ENCODE measurements at regions not wholly inside any gene's neighbourhood (a gene's known extent, or its start where the extent isn't known, plus 50 kb on each side); places are given as distances from the start of the nearest gene placed in this dataset.
"Not testable (repeated sequence)": the region's sequence is repeated elsewhere in the genome, so short reads cannot be mapped to it uniquely, and the experiment has no call there.

DNA sequence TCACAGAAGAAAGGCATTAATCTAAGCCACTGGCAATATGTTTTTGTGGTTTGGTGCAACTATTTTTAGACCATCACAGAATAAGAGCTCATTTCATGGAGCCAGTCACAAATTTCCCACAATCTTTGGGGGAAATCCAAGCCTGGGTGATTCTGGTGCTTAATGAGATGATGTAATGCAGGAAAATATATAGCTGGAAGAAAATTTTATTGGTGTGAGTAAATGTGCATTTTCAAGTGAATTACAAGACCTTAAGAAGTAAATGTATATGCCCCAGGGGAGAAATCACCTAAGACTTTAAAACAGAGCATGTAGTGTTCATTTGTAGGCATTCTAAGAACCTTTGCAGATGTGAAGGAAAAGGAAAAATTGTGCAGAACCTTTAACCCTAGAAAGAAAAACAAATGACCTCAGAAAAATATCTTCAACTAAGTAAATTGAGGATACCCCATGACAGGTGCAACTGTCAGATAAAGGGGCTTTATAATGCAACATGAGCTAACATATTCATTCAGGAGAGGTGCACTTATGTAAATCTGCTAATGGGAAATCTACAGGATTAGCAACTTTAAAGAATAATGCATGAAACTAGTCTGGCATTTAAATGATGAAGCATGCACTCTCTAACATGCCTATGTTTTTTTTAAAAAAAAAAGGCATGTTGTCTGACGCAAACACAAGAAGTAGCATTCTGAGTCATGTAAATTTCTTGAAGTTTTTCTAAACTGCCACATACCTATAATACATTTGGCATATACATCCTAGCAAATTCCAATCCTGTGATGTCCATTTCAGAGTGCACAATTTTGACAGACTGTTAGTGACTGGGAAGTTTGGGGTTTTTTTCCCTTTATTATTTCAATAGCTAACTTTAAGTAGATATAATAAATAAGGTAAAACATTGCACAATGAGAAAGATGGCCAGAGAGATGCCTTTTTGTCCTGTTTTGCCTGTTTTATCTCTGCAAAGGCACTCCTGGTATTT, 105.1 kb downstream of the MEX3B start:
- no peak for DNase-seq (ENCODE audit: low read depth in 2 of 3, low spot score in 2 of 3)

DNA sequence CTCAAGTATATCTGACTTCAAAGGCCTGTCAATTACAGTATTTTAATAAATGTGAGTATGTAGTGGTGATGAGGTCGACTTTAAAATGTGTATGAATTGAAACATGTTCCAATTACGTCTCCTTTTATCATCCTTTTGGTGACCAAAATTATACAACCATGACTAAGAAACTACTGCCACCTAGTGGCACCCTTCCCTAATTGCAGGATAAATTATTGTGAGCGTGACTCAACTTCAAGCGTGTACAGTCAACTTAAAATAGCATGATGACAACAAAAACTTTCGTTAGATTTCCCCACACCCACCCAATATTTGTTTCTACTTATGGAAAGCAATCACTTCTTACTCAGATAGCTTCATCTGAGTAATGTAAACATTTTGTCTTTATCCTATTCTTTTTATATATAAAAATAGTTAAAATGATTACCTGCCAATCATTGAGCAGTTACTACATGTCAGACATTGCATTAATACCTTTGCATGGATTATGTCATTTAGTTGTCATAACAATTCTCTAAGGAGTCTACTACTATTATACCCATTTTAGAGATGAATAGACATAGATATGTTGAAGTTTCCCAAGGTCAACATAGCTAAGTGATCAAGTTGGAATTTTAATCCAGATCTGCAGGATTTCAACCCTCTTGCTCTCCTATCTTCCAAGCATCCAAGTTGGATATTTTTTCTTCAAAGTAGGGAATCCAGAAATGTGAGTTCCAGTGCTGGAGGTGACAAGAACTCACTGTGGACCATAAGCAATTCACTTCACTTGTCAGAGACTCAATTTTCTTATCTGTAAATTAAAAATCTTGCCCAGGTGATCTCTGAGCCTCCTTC, 106.0 kb downstream of the MEX3B start:
- peak in 1 of 3 donors; percentile 51 for DNase-seq (ENCODE audit: low read depth in 2 of 3, low spot score in 2 of 3)

DNA sequence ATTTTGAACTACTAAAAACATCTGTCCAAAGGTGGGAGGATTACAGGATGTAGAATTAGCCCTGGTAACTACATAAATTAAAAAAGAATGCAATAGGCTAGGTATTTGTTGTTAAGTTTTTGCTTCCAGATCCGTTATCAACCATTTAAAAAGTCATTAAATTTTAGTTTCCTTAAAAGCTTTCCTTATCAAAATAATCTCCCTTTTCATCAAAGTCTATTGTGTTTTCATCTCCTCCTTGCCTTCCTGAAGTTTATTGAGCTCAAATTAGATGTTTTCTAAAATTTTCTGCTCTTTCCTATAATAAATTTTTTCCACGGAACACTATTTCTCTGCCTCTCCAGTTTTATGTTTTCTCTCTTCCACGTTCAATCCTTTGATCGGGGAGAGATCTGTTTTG, 108.6 kb downstream of the MEX3B start:
- DNase-seq (ENCODE audit: low read depth in 2 of 3, low spot score in 2 of 3) = no peak

DNA sequence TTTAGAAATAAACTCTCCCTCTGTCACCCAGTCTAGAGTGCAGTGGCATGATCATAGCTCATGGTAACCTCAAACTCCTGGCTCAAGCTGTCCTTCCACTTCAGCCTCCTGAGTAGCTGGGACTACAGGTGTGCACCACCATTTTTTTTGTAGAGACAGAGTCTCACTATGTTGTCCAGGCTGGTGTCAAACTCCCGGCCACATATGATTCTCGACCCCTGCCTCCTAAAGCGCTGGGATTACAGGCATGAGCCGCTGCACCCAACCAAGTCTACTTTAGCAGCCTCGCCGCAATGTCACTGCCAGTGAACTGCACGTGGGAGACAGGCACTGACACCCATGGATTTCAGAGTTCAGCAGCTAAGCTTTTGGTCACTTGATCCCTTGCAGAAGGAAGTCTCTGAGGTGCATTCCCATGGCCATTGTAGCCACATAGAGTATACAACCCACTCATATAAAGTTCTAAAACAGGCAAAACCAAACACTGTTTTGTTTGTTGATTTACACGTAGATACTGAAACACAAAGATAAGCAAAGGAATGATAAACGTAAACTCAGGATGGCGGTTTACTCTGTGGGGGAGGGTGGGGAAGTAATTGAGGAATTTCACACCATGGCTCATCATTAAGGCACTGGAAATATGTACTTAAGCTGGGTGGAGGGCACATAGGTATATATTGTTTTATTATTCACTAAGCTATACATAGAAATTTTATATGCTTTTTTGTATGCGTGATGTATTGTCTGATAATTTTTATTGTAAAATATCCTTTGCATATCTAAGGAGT, 115.0 kb downstream of the MEX3B start:
- DNase-seq (ENCODE audit: low read depth in 2 of 3, low spot score in 2 of 3) = no peak

DNA sequence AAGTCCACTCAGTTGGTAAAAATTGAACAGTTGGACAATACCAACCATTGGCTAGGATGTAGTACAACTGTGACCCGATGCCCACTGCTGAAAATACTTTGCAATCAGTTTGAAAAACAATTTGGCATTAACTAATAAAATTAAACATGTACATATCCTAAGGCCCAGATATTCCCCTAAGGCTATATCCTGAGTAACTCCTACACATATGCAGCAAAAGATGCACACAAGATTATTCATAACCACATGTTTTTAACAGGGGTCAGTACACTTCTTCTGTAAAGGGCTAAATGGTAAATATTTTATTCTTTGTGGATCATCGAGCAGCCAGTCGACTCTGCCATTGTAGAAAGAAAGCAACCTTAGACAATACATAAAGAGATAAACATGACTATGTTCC, 116.3 kb downstream of the MEX3B start:
- DNase-seq (ENCODE audit: low read depth in 2 of 3, low spot score in 2 of 3) = no peak

DNA sequence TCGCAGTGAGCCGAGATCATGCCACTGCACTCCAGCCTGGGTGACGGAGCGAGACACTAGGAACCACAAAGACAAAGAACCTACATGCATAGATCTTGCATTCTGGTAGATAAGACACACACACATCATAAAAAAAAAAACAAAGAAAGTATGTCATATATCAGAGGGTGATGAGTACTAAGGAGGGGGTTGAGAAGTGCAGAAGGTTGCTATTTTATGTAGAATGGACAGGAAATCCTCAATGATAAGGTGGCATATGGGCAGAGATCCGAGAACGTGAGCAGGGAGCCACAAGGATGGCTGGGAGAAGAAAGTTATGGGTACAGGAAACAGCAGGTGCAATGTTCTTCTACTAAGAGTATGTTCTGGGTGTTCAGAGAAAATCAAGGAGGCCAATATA, 118.8 kb downstream of the MEX3B start:
- DNase-seq (ENCODE audit: low read depth in 2 of 3, low spot score in 2 of 3) = no peak

DNA sequence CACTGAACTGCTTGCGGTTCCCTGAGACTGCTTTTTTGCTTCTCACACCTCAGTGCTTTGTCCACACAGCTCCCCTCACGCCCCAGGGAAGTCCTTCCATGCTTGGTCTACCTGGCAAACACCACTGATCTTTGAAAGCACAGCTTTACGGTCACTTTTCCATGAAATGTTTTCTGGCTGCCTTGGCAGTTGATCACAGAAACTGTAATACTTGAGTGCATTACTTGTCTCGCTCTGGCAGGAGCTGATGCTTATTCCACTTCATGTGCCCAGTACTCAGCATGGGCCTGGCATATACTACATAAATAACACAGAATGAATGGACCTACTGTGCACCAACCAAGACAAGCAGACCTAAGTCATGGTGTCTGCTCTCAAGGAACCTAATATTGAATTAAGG, 121.1 kb downstream of the MEX3B start:
- DNase-seq (ENCODE audit: low read depth in 2 of 3, low spot score in 2 of 3) = no peak

DNA sequence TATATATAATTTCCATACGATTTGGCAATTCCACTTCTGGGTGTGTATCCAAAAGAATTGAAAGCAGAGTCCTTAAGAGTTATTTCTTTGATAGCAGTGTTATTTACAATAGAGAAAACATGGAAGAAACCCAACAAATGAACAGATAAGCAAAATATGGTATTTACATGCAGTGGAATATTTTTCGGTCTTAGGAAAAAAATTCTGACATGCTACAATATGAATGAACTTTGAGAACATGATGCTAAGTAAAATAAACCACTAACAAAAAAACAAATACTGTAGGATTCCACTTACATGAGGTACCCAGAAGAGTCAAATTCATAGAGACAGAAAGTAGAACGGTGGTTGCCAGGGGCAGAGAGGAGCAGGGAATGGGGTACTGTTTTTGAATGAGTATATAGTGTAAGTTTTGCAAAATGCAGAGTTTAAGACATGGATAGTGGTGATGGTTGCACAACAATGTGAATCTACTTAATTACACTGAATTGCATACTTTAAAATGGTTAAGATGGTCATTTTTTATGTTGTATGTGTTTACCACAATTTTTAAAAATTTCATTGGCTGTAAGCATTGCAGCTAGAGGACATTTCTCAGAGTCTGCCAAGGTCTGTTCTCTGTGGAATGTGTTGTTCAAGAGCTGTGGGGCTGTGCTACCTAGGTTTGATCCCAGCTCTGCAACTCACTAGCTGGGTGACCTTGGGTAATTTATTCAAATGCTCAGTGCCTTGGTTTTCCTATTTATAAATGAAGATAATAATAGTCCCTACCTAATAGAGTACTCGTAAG, 122.1 kb downstream of the MEX3B start:
- DNase-seq (ENCODE audit: low read depth in 2 of 3, low spot score in 2 of 3) = no peak

DNA sequence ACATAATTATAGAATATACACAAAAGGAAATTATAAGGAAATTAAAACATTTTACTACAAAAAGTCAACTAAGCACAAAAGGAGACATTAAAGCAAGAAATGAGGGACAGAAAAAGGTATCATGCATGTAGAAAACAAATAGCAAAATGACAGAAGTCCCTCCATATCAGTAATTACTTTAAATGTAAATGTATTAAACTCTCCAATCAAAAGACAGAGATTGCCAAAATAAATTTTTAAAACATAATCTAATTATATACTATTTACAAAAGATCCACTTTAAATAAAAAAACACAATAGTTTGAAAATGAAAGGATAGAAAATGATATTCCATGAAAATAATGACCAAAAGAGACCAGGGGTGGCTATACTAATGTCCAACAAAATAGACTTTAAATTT, 123.7 kb downstream of the MEX3B start:
- DNase-seq (ENCODE audit: low read depth in 2 of 3, low spot score in 2 of 3) = no peak

DNA sequence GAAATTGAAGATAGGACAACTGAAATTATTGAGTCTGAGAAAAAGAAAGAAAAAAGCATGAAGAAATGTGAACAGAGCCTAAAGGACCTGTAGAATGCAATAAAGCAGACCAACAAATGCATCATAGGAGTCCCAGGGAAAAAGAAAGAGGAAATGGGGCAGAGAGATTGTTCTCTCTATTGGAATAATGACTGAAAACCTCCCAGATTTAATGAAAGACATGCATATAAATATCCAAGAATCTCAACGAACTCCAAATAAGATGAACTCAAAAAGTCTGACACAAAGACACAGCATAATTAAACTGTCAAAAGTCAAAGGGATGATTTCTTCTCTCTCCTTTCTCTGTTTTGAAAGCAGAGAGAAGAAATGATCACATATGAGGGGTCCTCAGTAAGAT, 124.7 kb downstream of the MEX3B start:
- no peak for DNase-seq (ENCODE audit: low read depth in 2 of 3, low spot score in 2 of 3)

DNA sequence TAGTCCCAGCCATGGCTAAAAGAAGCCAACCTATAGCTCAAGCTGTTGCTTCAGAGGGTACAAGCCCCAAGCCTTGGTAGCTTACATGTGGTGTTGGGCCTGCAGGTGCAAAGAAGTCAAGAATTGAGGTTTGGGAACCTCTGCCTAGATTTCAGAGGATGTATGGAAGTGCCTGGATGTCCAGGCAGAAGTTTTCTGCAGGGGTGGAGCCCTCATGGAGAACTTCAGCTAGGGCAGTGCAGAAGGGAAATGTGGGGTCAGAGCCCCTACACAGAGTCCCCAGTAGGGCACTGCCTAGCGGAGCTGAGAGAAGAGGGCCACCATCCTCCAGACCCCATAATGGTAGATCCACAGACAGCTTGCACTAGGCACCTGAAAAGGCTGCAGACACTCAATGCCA, 127.1 kb downstream of the MEX3B start:
- not testable (repeated sequence) for DNase-seq (ENCODE audit: low read depth in 2 of 3, low spot score in 2 of 3)

DNA sequence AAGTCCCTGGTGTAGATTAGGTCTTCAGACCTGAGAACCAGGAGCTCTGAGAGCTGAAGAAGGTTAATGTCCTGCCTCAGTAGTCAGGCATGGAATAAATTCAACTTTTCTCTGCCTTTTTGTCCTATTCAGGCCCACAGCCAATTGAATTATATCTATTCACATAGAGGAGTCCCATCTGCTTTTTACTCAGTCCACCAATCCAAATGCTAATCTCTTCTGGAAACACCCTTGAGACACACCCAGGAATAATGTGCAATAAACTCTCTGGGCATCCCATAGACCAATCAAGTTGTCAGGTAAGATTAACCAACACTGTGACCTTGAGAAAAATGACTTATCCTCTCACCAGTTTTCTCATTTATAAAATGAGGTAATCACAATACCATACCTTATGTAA, 129.4 kb downstream of the MEX3B start:
- DNase-seq (ENCODE audit: low read depth in 2 of 3, low spot score in 2 of 3) = no peak

DNA sequence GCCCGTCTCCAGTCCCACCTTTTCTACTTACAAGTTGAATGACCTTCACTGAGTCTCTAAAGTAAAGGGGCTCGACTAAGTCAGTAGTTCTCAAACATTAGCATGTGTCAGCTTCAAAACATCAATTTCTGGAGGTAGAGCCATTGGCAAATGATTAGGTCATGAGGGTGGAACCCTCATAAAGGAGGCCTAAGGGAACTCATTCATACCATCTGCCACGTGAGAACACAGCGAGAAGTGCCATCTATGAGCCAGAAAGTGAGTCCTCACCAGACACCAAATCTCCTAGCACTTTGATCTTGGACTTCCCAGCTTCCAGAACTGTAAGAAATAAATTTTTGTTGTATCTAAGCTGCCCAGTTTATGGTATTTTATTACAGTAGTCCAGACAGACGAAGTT, 129.8 kb downstream of the MEX3B start:
- DNase-seq (ENCODE audit: low read depth in 2 of 3, low spot score in 2 of 3) = no peak

DNA sequence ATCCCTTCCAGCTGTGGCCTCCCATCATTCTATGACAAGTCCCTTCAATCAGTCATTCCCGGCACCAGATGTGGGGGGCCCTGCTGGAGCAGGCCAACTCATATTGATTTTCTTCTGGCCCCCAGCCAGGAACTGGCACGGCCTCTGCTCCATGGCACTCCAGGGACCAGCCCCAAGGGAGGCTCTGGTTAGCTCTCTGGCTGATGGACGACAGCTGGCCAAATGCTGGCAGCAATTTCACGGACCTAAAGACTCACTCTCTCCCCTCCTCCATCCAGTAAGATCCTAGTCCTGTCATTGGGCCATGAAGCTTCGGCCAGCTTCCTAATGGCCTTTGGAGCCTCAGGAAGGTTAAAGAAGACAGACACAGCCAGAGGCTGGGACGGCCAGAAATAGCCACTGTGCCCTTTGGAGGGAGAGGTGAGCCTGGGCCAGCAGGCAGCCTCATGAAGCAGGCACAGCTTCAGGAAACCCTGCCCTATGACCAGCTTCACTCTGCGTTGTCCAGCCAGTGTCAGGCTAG, 131.0 kb downstream of the MEX3B start:
- DNase-seq (ENCODE audit: low read depth in 2 of 3, low spot score in 2 of 3) = no peak

DNA sequence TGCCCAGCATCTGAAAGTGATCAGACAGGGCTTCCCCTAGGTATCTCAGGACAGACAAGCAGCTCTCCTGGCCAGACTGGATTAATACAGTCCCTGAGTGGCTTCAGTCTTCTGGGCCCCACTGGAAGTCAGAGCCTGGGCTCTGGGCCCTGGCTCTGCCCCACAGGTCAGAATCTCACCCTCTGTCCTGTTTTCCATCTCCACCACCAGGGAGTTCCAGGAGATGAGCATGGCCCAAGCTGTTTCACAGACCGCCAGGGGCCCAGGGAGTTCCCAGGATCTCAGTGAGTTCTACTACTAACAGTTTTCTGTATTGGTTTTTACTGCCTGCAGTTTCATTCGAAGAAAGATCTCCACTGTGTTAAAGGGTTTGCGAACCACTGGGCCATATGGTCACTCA, 131.5 kb downstream of the MEX3B start:
- DNase-seq (ENCODE audit: low read depth in 2 of 3, low spot score in 2 of 3) = no peak

DNA sequence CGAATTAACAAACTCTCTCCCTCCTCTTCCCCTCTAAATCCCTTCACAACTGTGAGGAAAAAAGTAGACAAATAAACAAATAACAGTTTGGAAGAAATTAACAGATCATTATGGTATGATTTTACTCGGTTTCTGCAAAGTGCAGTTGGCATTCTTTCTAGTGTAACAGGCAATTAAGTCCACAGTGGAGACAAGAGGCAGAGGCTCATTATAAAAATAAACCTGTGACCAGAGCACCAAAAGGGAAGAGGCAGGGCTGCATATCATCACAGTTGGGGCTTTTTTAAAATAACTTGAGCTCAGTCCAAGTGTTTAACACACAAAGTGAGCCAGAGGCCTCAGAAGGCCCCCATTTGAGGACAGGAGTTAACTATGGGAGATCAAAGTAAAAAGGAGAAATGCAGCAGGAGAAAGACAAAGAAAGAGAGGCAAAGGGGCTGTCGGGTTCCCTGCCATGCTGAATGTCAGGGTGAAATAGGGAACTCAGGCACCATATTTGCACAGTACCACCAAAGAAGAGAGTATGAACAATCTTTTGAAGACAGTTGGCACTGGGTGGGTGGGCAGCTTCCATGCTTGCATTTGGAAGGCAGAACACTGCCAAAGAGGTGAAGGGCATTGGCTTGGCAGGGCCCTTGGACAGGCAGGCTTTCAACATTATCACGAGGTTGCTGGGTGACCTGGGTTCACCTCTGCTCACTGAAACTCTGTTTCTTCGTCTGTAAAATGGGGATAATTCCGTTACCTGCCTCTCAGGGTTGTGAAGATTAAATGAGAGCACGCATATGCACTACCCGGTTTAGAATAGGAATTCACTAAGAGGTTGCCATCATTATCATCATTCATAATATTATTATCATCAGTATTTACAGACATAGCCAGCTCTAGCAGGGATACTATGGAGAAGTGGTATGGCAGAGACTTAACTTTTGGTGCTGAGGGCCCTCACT, 134.5 kb downstream of the MEX3B start:
- no peak for DNase-seq (ENCODE audit: low read depth in 2 of 3, low spot score in 2 of 3)

DNA sequence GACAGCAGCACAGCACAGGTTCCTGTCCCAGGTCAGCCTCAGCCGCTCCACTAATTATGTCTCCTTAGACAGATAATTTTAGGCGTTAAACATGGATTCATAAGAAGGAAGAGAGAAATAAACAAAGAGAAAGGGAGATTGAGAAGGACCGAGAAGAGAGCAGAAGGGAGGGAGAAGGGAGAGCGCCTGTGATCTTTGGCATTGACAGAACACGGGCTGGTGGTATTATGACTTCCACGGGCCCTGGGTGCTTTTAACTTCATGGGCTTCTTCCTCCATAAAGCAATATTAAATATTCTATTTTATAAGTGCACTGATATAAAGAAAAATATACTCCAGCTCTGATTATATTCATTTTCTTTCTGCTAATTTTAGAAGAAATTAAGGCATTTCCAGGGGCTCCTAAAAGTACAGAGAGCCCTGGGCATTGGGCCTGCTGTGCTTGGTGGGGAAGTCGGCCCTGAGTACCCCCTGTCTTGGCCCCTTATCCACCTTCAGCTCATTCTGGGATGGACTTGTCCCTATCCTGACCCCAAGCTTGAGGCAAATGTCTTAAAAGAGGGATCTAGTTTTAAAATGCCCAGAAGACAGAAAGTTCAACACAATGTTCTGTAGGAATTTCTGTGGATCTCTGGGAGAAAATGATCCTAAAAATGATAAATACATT, 135.3 kb downstream of the MEX3B start:
- no peak for DNase-seq (ENCODE audit: low read depth in 2 of 3, low spot score in 2 of 3)

DNA sequence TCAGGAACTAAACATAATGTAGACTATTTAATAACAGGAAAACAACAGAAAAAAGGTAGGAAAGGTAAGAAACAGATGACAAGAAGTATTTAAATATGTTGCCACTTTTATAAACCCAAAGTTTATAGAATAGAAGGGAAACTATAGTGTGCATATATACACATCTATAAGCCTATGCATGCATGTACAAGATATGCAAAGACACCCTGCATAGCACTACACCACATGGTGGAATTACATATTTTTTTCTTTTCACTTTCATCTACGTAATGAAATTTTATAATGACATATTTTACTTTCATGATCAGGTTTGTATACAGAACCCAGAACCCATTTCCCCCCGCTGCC, 136.8 kb downstream of the MEX3B start:
- no peak for DNase-seq (ENCODE audit: low read depth in 2 of 3, low spot score in 2 of 3)

Measured in hematopoietic multipotent progenitor cell (in vitro differentiated cells).